Common myeloid progenitor, CD34-positive (primary cell): ENCODE measurements at regions not wholly inside any gene's neighbourhood (a gene's known extent, or its start where the extent isn't known, plus 50 kb on each side); places are given as distances from the start of the nearest gene placed in this dataset.
"Not testable (repeated sequence)": the region's sequence is repeated elsewhere in the genome, so short reads cannot be mapped to it uniquely, and the experiment has no call there.

Experiments
- CTCF ChIA-PET: fragments of 350-600 bp; sonication (Branson Sonifier 250); formaldehyde crosslinking; loops from one replicate; lab custom pipeline; 2021; ENCODE audit warnings: antibody characterized with exemption; lab: Charles Lee
- POLR2A ChIA-PET: fragments of 350-600 bp; sonication (Branson Sonifier 250); formaldehyde crosslinking; loops from one replicate; lab custom pipeline; 2021; ENCODE audit warnings: antibody characterized with exemption; lab: Charles Lee
- DNase-seq, 3 donors: peaks; one replicate each; pipeline versions ENCODE4 v3.0.0 to v3.0.0-alpha.2; 2013
- H3K27ac ChIP-seq, 2 experiments: 1 replicate in 1 of 2; 2 replicates in 1 of 2; pipeline ENCODE4 v1.7.0; 2013; ENCODE audit warnings: inconsistent platforms in 2 of 2, low read length in 2 of 2, mild to moderate bottlenecking in 2 of 2, low read depth in 1 of 2, moderate library complexity in 1 of 2; ENCODE audit not compliant: severe bottlenecking in 2 of 2, insufficient read depth in 1 of 2, poor library complexity in 1 of 2
- H3K27me3 ChIP-seq, 5 experiments: replicated peaks in 2 of 5; 1 replicate in 3 of 5; 2 replicates in 2 of 5; pipeline versions ENCODE4 v1.6.1 to v1.7.0; 2013; ENCODE audit warnings: low read length in 4 of 5, mild to moderate bottlenecking in 2 of 5, moderate library complexity in 2 of 5, inconsistent platforms in 1 of 5; ENCODE audit not compliant: insufficient read depth in 5 of 5, control insufficient read depth in 4 of 5
- H3K36me3 ChIP-seq, 4 experiments: 1 replicate in 2 of 4; 2 replicates in 2 of 4; pipeline versions ENCODE4 v1.6.1 to v1.7.0; 2013; ENCODE audit warnings: low read length in 3 of 4, control low read depth in 1 of 4, mild to moderate bottlenecking in 1 of 4; ENCODE audit not compliant: control insufficient read depth in 4 of 4, insufficient read depth in 4 of 4
- H3K4me1 ChIP-seq, 4 experiments: 1 replicate in 3 of 4; 2 replicates in 1 of 4; pipeline versions ENCODE4 v1.6.1 to v1.7.1; 2013; ENCODE audit warnings: low read length in 3 of 4, mild to moderate bottlenecking in 3 of 4, control low read depth in 1 of 4, inconsistent platforms in 1 of 4, moderate library complexity in 1 of 4; ENCODE audit not compliant: control insufficient read depth in 4 of 4, insufficient read depth in 4 of 4; ENCODE audit errors: control extremely low read depth in 1 of 4
- H3K4me3 ChIP-seq, 7 experiments: 1 replicate in 4 of 7; 2 replicates in 3 of 7; pipeline versions ENCODE4 v1.5.1 to v1.7.0; 2013; ENCODE audit warnings: mild to moderate bottlenecking in 7 of 7, low read length in 6 of 7, moderate library complexity in 6 of 7, inconsistent platforms in 2 of 7, low read depth in 2 of 7, control low read depth in 1 of 7; ENCODE audit not compliant: insufficient read depth in 4 of 7, control insufficient read depth in 1 of 7; ENCODE audit errors: extremely low read depth in 1 of 7
- H3K9me3 ChIP-seq, 5 experiments: 1 replicate in 4 of 5; 2 replicates in 1 of 5; pipeline versions ENCODE4 v1.6.1 to v1.7.1; 2013; ENCODE audit warnings: low read length in 4 of 5, mild to moderate bottlenecking in 2 of 5, inconsistent platforms in 1 of 5, low read depth in 1 of 5, moderate library complexity in 1 of 5; ENCODE audit not compliant: control insufficient read depth in 4 of 5, insufficient read depth in 2 of 5; ENCODE audit errors: control extremely low read depth in 1 of 5
- WGBS: methylation state at CpG from one replicate; pipeline ENCODE4 v1.1.5; 2013; ENCODE audit not compliant: insufficient coverage; 5-methylcytosine and 5-hydroxymethylcytosine counted together

DNA sequence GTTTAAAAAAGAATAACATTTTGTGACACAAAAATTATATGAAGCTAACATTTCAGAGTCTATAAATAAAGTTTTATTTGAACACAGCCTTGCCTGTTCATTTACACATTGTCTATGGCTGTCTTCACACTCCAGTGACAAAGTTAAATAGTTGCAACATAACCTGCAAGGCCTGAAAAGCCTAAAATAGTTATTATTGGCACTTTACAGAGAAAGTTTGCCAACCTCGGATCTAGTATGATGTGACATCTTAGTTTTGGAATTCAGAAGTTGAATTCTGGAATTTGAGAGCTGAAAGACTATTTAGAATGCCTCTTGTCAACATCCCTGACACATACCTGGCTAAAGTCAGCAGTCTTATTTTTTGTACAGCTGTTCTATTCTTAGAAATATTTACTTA lies 68.3 kb downstream of the DYRK2 start:
- no peaks in the 10 kb centered on the region for H3K4me1 ChIP-seq
- CTCF ChIA-PET = interaction anchor here (0.9 to 1.7 kb wide), 2 partner anchors 10 to 11 kb away, joined by 3 to 4 read pairs; no protein-coding TSS in a partner anchor
- POLR2A ChIA-PET = no interaction called here
- 100% methylated on average over 1 of the region's 1 CpG for WGBS
- H3K9me3 ChIP-seq = no peaks in the 10 kb centered on the region
- H3K27ac ChIP-seq = no peak overlapping the region
- H3K4me3 ChIP-seq = no peak overlapping the region
- DNase-seq = no peak
- peaks cover 0 to 4% (median 0%) of the 10 kb centered on the region in 5 experiments for H3K27me3 ChIP-seq
- H3K36me3 ChIP-seq = no peaks in the 10 kb centered on the region

DNA sequence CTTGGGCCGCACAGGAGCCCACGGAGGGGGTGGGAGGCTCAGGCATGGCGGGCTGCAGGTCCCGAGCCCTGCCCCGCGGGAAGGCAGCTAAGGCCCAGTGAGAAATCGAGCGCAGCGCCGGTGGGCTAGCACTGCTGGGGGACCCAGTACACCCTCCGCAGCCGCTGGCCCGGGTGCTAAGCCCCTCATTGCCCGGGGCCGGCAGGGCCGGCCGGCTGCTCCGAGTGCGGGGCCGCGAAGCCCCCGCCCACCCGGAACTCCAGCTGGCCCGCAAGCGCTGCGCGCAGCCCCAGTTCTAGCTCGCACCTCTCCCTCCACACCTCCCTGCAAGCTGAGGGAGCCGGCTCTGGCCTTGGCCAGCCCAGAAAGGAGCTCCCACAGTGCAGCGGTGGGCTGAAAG lies 70.8 kb downstream of the DYRK2 start:
- DNase-seq, H3K27ac ChIP-seq, H3K4me1 ChIP-seq, H3K4me3 ChIP-seq, CTCF ChIA-PET, H3K36me3 ChIP-seq, H3K27me3 ChIP-seq, POLR2A ChIA-PET, H3K9me3 ChIP-seq: not testable (repeated sequence)
- WGBS = 74% methylated on average over 6 of the region's 30 CpGs

DNA sequence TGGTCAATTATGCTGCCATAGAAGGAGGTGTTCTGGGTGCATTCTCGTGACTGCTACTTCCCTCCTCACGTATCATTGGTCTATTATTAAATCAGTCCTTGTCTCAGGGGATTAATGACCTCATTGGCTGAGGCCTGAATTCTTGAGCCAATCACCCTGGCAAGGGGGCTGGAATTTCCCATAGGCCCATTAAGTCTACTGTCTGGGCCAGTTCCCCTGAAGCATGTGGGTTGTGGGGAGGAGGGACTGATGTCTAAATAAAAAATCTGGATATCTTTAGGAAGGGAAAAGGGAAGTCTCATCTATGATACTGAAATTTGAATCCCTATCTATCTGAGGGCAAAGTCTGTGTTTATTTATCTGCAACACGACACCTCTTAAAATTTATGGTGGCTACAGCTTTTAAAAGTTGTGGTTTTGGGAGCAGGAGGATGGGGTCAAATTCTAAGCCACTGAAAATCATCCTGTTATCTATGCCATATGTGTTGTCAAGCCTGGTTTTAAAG lies 71.9 kb downstream of the DYRK2 start:
- Histone ChIP-seq H3K27me3 (peaks cover 0 to 4% (median 0%) of the 10 kb centered on the region in 5 experiments), H3K4me1 (no peaks in the 10 kb centered on the region), H3K4me3 (no peak overlapping the region), H3K36me3 (no peaks in the 10 kb centered on the region), H3K27ac (no peak overlapping the region), H3K9me3 (no peaks in the 10 kb centered on the region)
- WGBS = 93% methylated on average over 2 of the region's 3 CpGs
- ChIA-PET CTCF (interaction anchor here (1.2 kb wide), 1 partner anchor 21 kb away, joined by 3 read pairs; no protein-coding TSS in a partner anchor), POLR2A (no interaction called here)
- DNase-seq = peak in 2 of 3 donors; percentile 9 to 29

DNA sequence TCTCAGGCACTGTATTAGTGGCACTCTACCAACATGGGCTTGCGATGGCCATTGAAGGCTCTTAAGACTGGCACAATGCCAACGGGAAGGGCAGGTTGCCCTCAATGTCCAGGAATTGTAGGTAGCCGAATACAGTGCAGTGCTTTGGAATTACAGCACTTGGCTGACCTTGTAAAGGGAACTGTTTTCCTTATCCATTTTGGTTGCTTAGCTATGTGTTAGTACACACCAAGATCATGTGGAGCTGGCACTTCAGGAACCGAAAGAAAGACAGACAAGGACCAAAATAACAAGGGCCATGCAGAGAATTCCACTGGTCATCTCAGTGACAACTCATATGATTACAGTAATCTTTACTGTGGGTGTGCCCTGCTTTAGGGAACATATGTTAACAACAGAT lies 72.7 kb downstream of the DYRK2 start:
- Histone ChIP-seq H3K9me3 (no peaks in the 10 kb centered on the region), H3K27ac (no peak overlapping the region), H3K36me3 (no peaks in the 10 kb centered on the region), H3K4me1 (no peaks in the 10 kb centered on the region), H3K27me3 (peaks cover 0 to 4% (median 0%) of the 10 kb centered on the region in 5 experiments), H3K4me3 (no peak overlapping the region)
- CTCF ChIA-PET = no interaction called here
- POLR2A ChIA-PET = no interaction called here
- WGBS = 60% methylated on average over 3 of the region's 4 CpGs
- DNase-seq = no peak

DNA sequence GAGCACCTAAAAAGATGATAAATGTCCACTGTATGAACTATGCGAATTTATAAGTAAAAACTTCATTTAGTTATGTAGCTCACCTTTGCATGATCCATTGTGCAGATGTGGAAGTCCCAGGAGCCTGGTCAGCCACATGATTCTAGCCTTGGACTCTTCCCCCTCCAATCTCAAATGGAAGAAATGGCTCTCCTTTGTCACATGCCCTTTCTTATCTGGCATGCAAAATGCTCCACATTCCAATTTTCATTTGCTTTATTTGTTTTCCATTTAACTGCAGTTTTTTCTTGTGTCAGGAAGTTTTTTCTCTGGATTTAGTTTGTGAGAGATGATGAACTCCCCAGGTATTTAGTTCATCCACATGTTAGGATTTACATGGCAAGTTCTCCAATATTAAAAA lies 73.8 kb downstream of the DYRK2 start:
- Histone ChIP-seq H3K4me3 (no peak overlapping the region), H3K36me3 (no peaks in the 10 kb centered on the region), H3K4me1 (no peaks in the 10 kb centered on the region), H3K27ac (no peak overlapping the region), H3K9me3 (no peaks in the 10 kb centered on the region), H3K27me3 (peaks cover 0 to 4% (median 0%) of the 10 kb centered on the region in 5 experiments)
- WGBS = 100% methylated on average over 1 of the region's 1 CpG
- POLR2A ChIA-PET = no interaction called here
- no peak for DNase-seq
- CTCF ChIA-PET = no interaction called here

DNA sequence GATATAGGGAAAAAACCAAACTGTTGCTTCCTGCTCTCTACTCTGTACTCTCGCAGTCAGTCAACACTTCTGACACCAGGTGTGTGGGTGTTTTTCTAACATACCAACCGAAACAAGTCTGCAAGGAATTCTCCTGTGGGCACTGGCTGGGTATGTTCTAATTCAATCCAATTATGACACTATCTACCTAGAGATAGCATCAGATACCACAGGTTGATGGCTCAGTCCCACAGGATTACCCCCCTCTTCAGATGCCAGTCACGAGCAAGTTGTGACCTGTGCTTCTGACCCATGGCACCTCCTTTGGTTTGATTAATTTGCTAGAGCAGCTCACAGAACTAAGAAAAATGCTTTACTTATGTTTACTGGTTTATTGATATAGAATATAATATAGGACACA lies 78.3 kb downstream of the DYRK2 start:
- H3K27me3 ChIP-seq = peaks cover 0 to 1% (median 0%) of the 10 kb centered on the region in 5 experiments
- 100% methylated on average over 1 of the region's 3 CpGs for WGBS
- no peaks in the 10 kb centered on the region for H3K4me1 ChIP-seq
- H3K27ac ChIP-seq = no peak overlapping the region
- H3K36me3 ChIP-seq = no peaks in the 10 kb centered on the region
- H3K9me3 ChIP-seq = no peaks in the 10 kb centered on the region
- ChIA-PET CTCF (no interaction called here), POLR2A (no interaction called here)
- no peak for DNase-seq
- no peak overlapping the region for H3K4me3 ChIP-seq

DNA sequence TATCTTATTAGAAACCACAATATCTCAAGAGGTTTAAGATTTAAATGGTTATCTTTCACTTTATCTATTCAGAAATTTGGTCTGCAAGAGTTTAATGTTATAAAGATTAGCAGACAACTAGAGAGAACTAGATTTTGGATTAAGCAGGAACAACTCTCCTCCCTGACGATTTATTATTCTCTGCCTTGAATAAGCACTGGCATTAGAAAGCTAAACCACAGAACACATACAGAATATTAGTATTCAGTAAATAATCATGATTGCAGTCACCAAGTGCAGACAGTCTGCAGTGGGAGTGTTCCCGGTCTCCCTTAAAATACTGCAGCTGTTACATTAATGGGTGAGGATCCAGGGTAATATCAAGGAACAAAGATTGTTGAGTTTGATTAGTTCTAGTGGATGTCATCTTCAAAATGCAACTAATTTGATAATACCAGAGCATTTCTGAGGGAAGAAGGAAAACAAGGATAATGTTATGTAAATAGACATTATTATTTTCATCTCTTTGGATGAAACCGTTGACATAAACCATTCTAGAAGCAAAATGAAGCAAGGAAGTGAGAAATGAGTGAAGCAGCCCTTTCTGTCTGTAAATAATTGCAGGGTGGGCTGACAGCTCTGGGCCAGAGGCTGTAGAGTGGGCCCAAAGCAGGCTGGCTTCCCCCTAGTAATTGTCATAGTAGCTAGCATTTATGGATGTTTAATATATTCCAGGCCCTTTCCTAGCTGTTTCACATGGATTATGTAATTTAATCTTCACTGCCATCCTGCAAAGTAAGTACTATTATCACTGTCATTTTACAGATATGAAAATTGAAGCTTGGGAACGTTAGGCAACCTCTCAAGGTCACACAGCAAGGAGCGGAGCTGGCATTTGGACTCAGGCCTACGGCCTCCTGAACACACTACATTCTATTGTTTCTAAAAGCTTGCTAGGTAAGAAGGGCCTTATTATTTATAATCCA lies 79.4 kb downstream of the DYRK2 start:
- H3K27me3 ChIP-seq = peaks cover 0 to 1% (median 0%) of the 10 kb centered on the region in 5 experiments
- no peak overlapping the region for H3K27ac ChIP-seq
- H3K4me1 ChIP-seq = no peaks in the 10 kb centered on the region
- DNase-seq = no peak
- POLR2A ChIA-PET = no interaction called here
- H3K36me3 ChIP-seq = no peaks in the 10 kb centered on the region
- CTCF ChIA-PET = no interaction called here
- no peak overlapping the region for H3K4me3 ChIP-seq
- no peaks in the 10 kb centered on the region for H3K9me3 ChIP-seq
- 88% methylated on average over 4 of the region's 6 CpGs for WGBS
